SK-N-SH treated with all-trans-retinoic acid at 6 μM for 48 hours (cell line): ENCODE measurements at regions not wholly inside any gene's neighbourhood (a gene's known extent, or its start where the extent isn't known, plus 50 kb on each side); places are given as distances from the start of the nearest gene placed in this dataset.

Experiments
- ARNTL ChIP-seq: fragments of 450-650 bp; formaldehyde crosslinking; IDR thresholded peaks from 2 replicates; pipeline ENCODE4 v1.5.0; 2020; ENCODE audit warnings: low read depth, mild to moderate bottlenecking, moderate library complexity, borderline replicate concordance
- BACH2 ChIP-seq: fragments of 250-450 bp; sonication (Bioruptor Pico); IDR thresholded peaks from 2 replicates; pipeline ENCODE4 v1.9.0; 2021; ENCODE audit warnings: mild to moderate bottlenecking, borderline replicate concordance
- CREB5 ChIP-seq: fragments of 250-450 bp; sonication (Bioruptor Pico); IDR thresholded peaks from 2 replicates; pipeline ENCODE4 v1.5.1; 2020; ENCODE audit warnings: low read depth, mild to moderate bottlenecking, moderate library complexity
- CSDC2 ChIP-seq: fragments of 250-450 bp; sonication (Bioruptor Pico); IDR thresholded peaks from 2 replicates; pipeline ENCODE4 v1.5.0; 2020; ENCODE audit warnings: mild to moderate bottlenecking, moderate library complexity
- CSRNP3 ChIP-seq: fragments of 250-450 bp; sonication (Bioruptor Pico); IDR thresholded peaks from 2 replicates; pipeline ENCODE4 v1.5.1; 2021; ENCODE audit warnings: mild to moderate bottlenecking, moderate library complexity
- ESRRG ChIP-seq: fragments of 250-450 bp; sonication (Bioruptor Pico); IDR thresholded peaks from 2 replicates; pipeline ENCODE4 v1.6.1; 2021; ENCODE audit warnings: mild to moderate bottlenecking
- ISL1 ChIP-seq: fragments of 250-450 bp; sonication (Bioruptor Pico); IDR thresholded peaks from 2 replicates; pipeline ENCODE4 v2.1.2; 2022; ENCODE audit warnings: mild to moderate bottlenecking, moderate library complexity
- PATZ1 ChIP-seq: fragments of 250-450 bp; sonication (Bioruptor Pico); IDR thresholded peaks from 2 replicates; pipeline ENCODE4 v1.8.0; 2020; ENCODE audit warnings: mild to moderate bottlenecking, moderate library complexity, borderline replicate concordance
- RARB ChIP-seq: fragments of 250-450 bp; sonication (Bioruptor Pico); IDR thresholded peaks from 2 replicates; pipeline ENCODE4 v1.8.0; 2021; ENCODE audit warnings: mild to moderate bottlenecking, moderate library complexity
- SNAI2 ChIP-seq: fragments of 250-450 bp; sonication (Bioruptor Pico); IDR thresholded peaks from 2 replicates; pipeline ENCODE4 v1.5.0; 2020; ENCODE audit warnings: mild to moderate bottlenecking, moderate library complexity
- TCF4 ChIP-seq: fragments of 250-450 bp; sonication (Bioruptor Pico); IDR thresholded peaks from 2 replicates; pipeline ENCODE4 v1.8.0; 2021; ENCODE audit warnings: mild to moderate bottlenecking, moderate library complexity, borderline replicate concordance
- TOX ChIP-seq: fragments of 250-450 bp; sonication (Bioruptor Pico); IDR thresholded peaks from 2 replicates; pipeline ENCODE4 v1.8.0; 2021; ENCODE audit warnings: mild to moderate bottlenecking, moderate library complexity, borderline replicate concordance
- ZFP3 ChIP-seq: fragments of 250-450 bp; sonication (Bioruptor Pico); IDR thresholded peaks from 2 replicates; pipeline ENCODE4 v1.5.0; 2020; ENCODE audit warnings: mild to moderate bottlenecking, moderate library complexity
- ZFP30 ChIP-seq: fragments of 450-650 bp; formaldehyde crosslinking; IDR thresholded peaks from 2 replicates; pipeline ENCODE4 v1.5.0; 2022; ENCODE audit warnings: mild to moderate bottlenecking, moderate library complexity

GRCh38 chr20:52643034-52643433 is 329.1 kb upstream of the TSHZ2 start:
- TF ChIP-seq CSDC2 (CRISPR knock-in tag) (no peak), TOX (CRISPR knock-in tag) (no peak), CSRNP3 (no peak), ARNTL (CRISPR knock-in tag) (no peak), BACH2 (CRISPR knock-in tag) (no peak), PATZ1 (CRISPR knock-in tag) (no peak), ESRRG (CRISPR knock-in tag) (no peak), ZFP3 (CRISPR knock-in tag) (no peak), TCF4 (CRISPR knock-in tag) (no peak), SNAI2 (CRISPR knock-in tag) (no peak), ZFP30 (CRISPR knock-in tag) (no peak), RARB (CRISPR knock-in tag) (no peak), CREB5 (CRISPR knock-in tag) (no peak), ISL1 (CRISPR knock-in tag) (no peak)
